ENCODE measurements at regions not wholly inside any gene's neighbourhood (a gene's known extent, or its start where the extent isn't known, plus 50 kb on each side); places are given as distances from the start of the nearest gene placed in this dataset.

GRCh38 chr10:8487346-8487745, 432.9 kb downstream of the GATA3 start:
- dilution Hi-C loops (cut with HindIII; ENCODE audit: low sequenced_read_pairs, unreplicated experiment), result no loop called here
- Histone ChIP-seq H3K9ac (ENCODE audit: low read depth, low read length) (no peak overlapping the region), H2BK15ac (ENCODE audit: low read depth, low read length) (no peak overlapping the region), H3K56ac (ENCODE audit: extremely low read depth, insufficient read depth, low read length) (no peak overlapping the region), H4K8ac (ENCODE audit: low read depth in 2 of 2, low read length in 2 of 2) (no peak overlapping the region), H3K4me3 (ENCODE audit: insufficient read depth, low read depth, low read length) (no peak overlapping the region), H3K9me1 (ENCODE audit: insufficient read depth, low read length) (no peaks in the 10 kb centered on the region), H3K23ac (ENCODE audit: low read depth, low read length) (no peak overlapping the region), H4K91ac (ENCODE audit: insufficient read depth, low read depth, low read length) (no peak overlapping the region), H3K36me3 (ENCODE audit: control insufficient read depth, insufficient read depth, low read length) (no peaks in the 10 kb centered on the region), H2BK120ac (ENCODE audit: low read depth, low read length) (no peak overlapping the region), H3K27ac (ENCODE audit: insufficient read depth, low read length) (no peak overlapping the region), H2BK20ac (ENCODE audit: low read depth, low read length) (no peak overlapping the region), H3K18ac (ENCODE audit: low read depth, low read length) (no peak overlapping the region), H3K79me1 (ENCODE audit: low read depth in 1 of 2, low read length in 2 of 2) (no peaks in the 10 kb centered on the region), H2AK9ac (replicated peaks; ENCODE audit: low read depth, low read length, poor library complexity) (no peak overlapping the region), H3K14ac (replicated peaks; ENCODE audit: low read depth, low read length) (no peak overlapping the region), H2BK5ac (ENCODE audit: low read depth, low read length, poor library complexity, severe bottlenecking) (no peak overlapping the region), H3K4ac (ENCODE audit: low read depth, low read length) (no peak overlapping the region), H2AK5ac (ENCODE audit: low read depth, low read length) (no peak overlapping the region), H3K27me3 (ENCODE audit: control insufficient read depth, insufficient read depth, low read length) (no peaks in the 10 kb centered on the region), H2AFZ (replicated peaks; ENCODE audit: low read length, poor library complexity) (no peak overlapping the region), H3K4me2 (ENCODE audit: low read depth, low read length) (no peak overlapping the region), H4K20me1 (ENCODE audit: insufficient read depth, low read length) (no peaks in the 10 kb centered on the region), H3K9me3 (ENCODE audit: control insufficient read depth, insufficient read depth, low read length) (peaks cover 5% of the 10 kb centered on the region), H4K5ac (ENCODE audit: low read depth, low read length) (no peak overlapping the region), H3K4me1 (ENCODE audit: control insufficient read depth, insufficient read depth, low read length) (no peaks in the 10 kb centered on the region)
- TF ChIP-seq CTCF (conservative IDR thresholded peaks at IDR 0.05; ENCODE audit: low read depth, low read length), result no peak
- intact Hi-C loops (cut with micrococcal nuclease), result no loop called here
- ChIA-PET POLR2A (ENCODE audit: unreplicated experiment) (no interaction called here), CTCF (no interaction called here)
- DNase-seq, result no peak
- no peak for ATAC-seq (ENCODE audit: low read depth)
- in situ Hi-C loops (cut with MboI; ENCODE audit: low sequenced_read_pairs), result no loop called here
- WGBS, 2 experiments (ENCODE audit: extremely low coverage in 2 of 2, insufficient read length in 1 of 2), result 60% methylated on average over 4 of the region's 7 CpGs; no CpG with 5 or more reads in 1 of the 2 experiments
- BruUV-seq (replicated peaks), result no TSS peak

All from IMR-90 (cell line).